Body of pancreas (tissue), 4 donors: ENCODE measurements at regions not wholly inside any gene's neighbourhood (a gene's known extent, or its start where the extent isn't known, plus 50 kb on each side); places are given as distances from the start of the nearest gene placed in this dataset.

Experiments
- ATAC-seq: fragments of 150-250 bp; one replicate; pipeline ENCODE4 v1.9.1; 2016
- DNase-seq, 4 donors: peaks; one replicate each; pipeline ENCODE4 v3.0.0-alpha.2; 2019
- H3K27ac ChIP-seq, 4 donors: fragments of 200-600 bp; sonication (generic); 1 replicate in 3 of 4; 2 replicates in 1 of 4; pipeline versions ENCODE4 v1.5.1 to v1.6.1; 2016 to 2019; ENCODE audit warnings: mild to moderate bottlenecking in 1 of 4, mixed read lengths in 1 of 4, moderate library complexity in 1 of 4
- H3K27me3 ChIP-seq, 2 donors: fragments of 200-600 bp; sonication (generic); one replicate each; pipeline ENCODE4 v1.6.0; 2016; ENCODE audit warnings: mild to moderate bottlenecking in 1 of 2
- H3K36me3 ChIP-seq, 2 donors: fragments of 200-600 bp; sonication (generic); replicated peaks in 1 of 2; 2 replicates each; pipeline ENCODE4 v1.5.1; 2016; ENCODE audit warnings: low read depth in 2 of 2; ENCODE audit not compliant: insufficient read depth in 1 of 2
- H3K4me1 ChIP-seq: fragments of 200-600 bp; sonication (generic); one replicate; pipeline ENCODE4 v1.6.0; 2016
- H3K4me3 ChIP-seq, 2 donors: fragments of 200-600 bp; sonication (generic); 1 replicate in 1 of 2; 2 replicates in 1 of 2; pipeline ENCODE4 v1.5.1; 2016 to 2019
- H3K9me3 ChIP-seq, 3 donors: fragments of 200-600 bp; sonication (generic); 1 replicate in 2 of 3; 2 replicates in 1 of 3; pipeline ENCODE4 v1.5.1; 2016
- POLR2A ChIP-seq, 3 donors: fragments of 450-650 bp; IDR thresholded peaks; one replicate each; pipeline ENCODE4 v1.6.1; 2016; ENCODE audit warnings: antibody characterized with exemption in 3 of 3, mild to moderate bottlenecking in 2 of 3
- WGBS, 2 donors: methylation state at CpG; one replicate each; pipeline ENCODE4 v1.1.5; 2017; 5-methylcytosine and 5-hydroxymethylcytosine counted together
- intact Hi-C: fragments of 100-400 bp; cut with DNase I; formaldehyde crosslinking; loops from one replicate; pipeline ENCODE4 v1.15.1; 2023
- TF ChIP-seq, protein P1 (sequence below), 7 experiments: fragments of 450-650 bp in 4 of 7; fragments of 200-600 bp in 3 of 7; sonication (generic) in 3 of 7; IDR thresholded peaks; one replicate each; pipeline ENCODE4 v1.5.1; 2016 to 2019; ENCODE audit warnings: antibody characterized with exemption in 7 of 7

DNA sequence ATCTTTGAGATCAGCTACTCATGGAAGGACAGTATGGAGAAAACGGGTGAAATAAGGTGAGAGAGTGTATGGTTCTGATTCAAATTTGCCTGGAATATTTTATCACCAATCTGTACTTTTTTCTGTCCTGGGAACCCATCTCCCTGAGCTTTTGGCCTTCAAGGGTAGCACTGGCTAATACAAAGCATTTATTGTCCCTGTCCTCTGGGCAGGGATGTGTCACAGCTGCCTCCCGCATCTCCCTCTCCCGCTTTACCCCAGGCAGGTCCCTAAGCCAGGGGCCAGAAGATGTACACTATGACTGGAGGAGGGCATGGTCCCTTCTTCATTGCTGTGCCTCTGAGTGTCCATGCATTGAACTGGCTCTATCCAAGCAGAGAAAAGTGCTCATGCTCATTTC is 201.7 kb upstream of the CHRNA7 start:
- intact Hi-C loops, result no loop called here

DNA sequence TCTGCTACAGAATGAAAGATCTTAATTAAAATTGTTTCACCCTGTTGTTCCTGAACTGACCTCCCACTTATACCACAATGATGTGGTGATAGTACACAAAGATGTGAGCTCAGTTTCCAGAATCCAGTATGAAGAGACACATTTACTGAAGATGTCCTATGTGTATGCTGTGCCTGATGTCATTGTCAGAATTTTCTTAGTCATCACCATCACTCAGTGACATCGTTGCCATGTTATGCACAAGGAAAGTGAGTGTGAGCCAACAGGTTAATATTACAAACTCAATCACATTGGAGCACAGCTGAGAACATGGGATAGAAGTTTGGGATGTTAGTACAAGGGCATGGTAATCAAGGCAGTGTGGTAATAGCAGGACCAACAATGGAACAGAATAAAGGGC is 199.7 kb upstream of the CHRNA7 start:
- H3K9me3 ChIP-seq, result no peaks in the 10 kb centered on the region
- TF ChIP-seq, protein P1, sequence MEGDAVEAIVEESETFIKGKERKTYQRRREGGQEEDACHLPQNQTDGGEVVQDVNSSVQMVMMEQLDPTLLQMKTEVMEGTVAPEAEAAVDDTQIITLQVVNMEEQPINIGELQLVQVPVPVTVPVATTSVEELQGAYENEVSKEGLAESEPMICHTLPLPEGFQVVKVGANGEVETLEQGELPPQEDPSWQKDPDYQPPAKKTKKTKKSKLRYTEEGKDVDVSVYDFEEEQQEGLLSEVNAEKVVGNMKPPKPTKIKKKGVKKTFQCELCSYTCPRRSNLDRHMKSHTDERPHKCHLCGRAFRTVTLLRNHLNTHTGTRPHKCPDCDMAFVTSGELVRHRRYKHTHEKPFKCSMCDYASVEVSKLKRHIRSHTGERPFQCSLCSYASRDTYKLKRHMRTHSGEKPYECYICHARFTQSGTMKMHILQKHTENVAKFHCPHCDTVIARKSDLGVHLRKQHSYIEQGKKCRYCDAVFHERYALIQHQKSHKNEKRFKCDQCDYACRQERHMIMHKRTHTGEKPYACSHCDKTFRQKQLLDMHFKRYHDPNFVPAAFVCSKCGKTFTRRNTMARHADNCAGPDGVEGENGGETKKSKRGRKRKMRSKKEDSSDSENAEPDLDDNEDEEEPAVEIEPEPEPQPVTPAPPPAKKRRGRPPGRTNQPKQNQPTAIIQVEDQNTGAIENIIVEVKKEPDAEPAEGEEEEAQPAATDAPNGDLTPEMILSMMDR (IDR thresholded peaks at IDR 0.05), result no peak
- TF ChIP-seq POLR2A (IDR thresholded peaks at IDR 0.05), result no peak
- WGBS, 2 donors, result 89 to 94% methylated on average over 1 of the region's 1 CpG
- H3K36me3 ChIP-seq, result no peaks in the 10 kb centered on the region
- DNase-seq (no peak), ATAC-seq (no peak)
- no peak overlapping the region for H3K4me3 ChIP-seq
- intact Hi-C loops, result no loop called here
- no peaks in the 10 kb centered on the region for H3K4me1 ChIP-seq
- H3K27ac ChIP-seq, result no peak overlapping the region
- no peaks in the 10 kb centered on the region for H3K27me3 ChIP-seq

More for the DNA sequence above, 201.7 kb upstream of the CHRNA7 start:
- WGBS, 2 donors, result 85 to 93% methylated on average over 3 of the region's 3 CpGs
- Histone ChIP-seq H3K9me3 (no peaks in the 10 kb centered on the region), H3K4me1 (no peaks in the 10 kb centered on the region), H3K27me3 (no peaks in the 10 kb centered on the region), H3K27ac (no peak overlapping the region), H3K4me3 (no peak overlapping the region), H3K36me3 (no peaks in the 10 kb centered on the region)
- TF ChIP-seq, protein P1 (IDR thresholded peaks at IDR 0.05), result no peak
- no peak for TF ChIP-seq POLR2A (IDR thresholded peaks at IDR 0.05)
- DNase-seq (no peak), ATAC-seq (no peak)

DNA sequence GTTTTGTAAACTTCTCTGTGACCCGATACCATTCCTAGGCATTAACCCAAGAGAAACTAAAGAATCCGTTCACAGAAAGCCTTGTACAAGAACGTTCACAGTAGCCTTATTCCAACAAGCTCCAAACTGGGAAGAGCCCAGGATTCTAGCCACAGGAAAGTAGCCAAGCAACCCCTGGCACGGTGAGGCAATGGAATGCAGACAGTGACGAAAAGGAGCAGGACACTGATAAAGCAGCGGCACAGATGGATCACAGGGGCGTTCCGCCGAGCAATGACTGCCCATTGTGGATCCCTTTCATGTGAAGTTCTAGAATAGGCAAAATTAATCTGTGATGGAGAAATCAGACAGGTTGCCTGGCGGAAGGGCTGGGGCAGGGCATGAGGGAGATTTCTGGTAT is 198.7 kb upstream of the CHRNA7 start:
- Histone ChIP-seq H3K4me3 (no peak overlapping the region), H3K4me1 (no peaks in the 10 kb centered on the region), H3K27me3 (no peaks in the 10 kb centered on the region), H3K36me3 (no peaks in the 10 kb centered on the region), H3K27ac (no peak overlapping the region), H3K9me3 (no peaks in the 10 kb centered on the region)
- intact Hi-C loops, result no loop called here
- no peak for TF ChIP-seq POLR2A (IDR thresholded peaks at IDR 0.05)
- TF ChIP-seq, protein P1 (IDR thresholded peaks at IDR 0.05), result no peak
- WGBS, 2 donors, result 80 to 86% methylated on average over 10 of the region's 10 CpGs
- ATAC-seq (no peak), DNase-seq (no peak)

DNA sequence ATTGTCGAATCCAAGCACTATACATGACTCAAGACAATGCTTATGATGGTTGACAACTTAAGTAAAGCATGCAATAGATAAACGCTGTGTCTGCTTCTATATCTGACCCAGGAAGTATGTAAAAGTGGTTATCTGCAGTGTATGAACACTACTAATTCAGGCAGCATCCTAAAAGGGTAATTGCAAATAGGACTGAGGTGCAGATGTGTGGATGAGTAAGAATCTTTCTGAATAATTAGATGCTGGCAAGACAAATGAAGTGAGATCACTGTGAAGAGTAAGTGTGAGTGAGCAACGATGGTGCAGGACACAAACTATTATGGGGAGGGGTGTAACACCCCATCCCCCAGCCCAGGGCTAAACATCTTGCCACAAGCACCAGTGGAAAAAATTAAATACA is 195.7 kb upstream of the CHRNA7 start:
- TF ChIP-seq, protein P1 (IDR thresholded peaks at IDR 0.05), result no peak
- no peak for TF ChIP-seq POLR2A (IDR thresholded peaks at IDR 0.05)
- H3K36me3 ChIP-seq, result no peaks in the 10 kb centered on the region
- intact Hi-C loops, result no loop called here
- H3K27ac ChIP-seq, result no peak overlapping the region
- H3K27me3 ChIP-seq, result no peaks in the 10 kb centered on the region
- H3K4me1 ChIP-seq, result no peaks in the 10 kb centered on the region
- no peak for ATAC-seq
- no peak overlapping the region for H3K4me3 ChIP-seq
- H3K9me3 ChIP-seq, result no peaks in the 10 kb centered on the region
- DNase-seq, result no peak
- WGBS, 2 donors, result 79 to 92% methylated on average over 3 of the region's 3 CpGs

DNA sequence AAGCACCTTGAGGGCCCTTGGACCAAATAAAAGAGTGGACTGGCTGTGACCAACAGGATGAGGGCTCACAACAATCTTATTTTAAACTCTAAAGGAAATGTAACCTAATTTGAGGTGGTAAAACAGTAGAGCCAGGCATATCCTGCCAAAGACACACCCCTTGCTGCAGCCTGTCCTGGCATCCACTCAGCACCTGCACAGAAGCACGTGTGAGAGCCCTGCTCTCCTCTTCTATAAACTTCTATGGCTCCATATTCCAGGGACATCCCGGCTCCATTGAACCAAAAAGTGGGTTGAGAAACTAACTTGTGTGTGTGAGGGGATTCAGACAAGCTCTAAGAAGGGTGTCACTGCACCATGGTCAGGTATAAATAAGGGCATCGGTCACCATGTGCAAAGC is 190.9 kb upstream of the CHRNA7 start:
- ATAC-seq, result no peak
- Histone ChIP-seq H3K36me3 (no peaks in the 10 kb centered on the region), H3K4me1 (no peaks in the 10 kb centered on the region), H3K27ac (no peak overlapping the region), H3K9me3 (no peaks in the 10 kb centered on the region), H3K4me3 (no peak overlapping the region), H3K27me3 (no peaks in the 10 kb centered on the region)
- intact Hi-C loops, result no loop called here
- WGBS, 2 donors, result 71 to 79% methylated on average over 3 of the region's 3 CpGs
- no peak for TF ChIP-seq POLR2A (IDR thresholded peaks at IDR 0.05)
- TF ChIP-seq, protein P1 (IDR thresholded peaks at IDR 0.05), result no peak
- no peak for DNase-seq
